Medulla oblongata (tissue), 1 donor: ENCODE measurements at regions not wholly inside any gene's neighbourhood (a gene's known extent, or its start where the extent isn't known, plus 50 kb on each side); places are given as distances from the start of the nearest gene placed in this dataset.
"Not testable (repeated sequence)": the region's sequence is repeated elsewhere in the genome, so short reads cannot be mapped to it uniquely, and the experiment has no call there.

Experiments
- DNase-seq: peaks from one replicate; pipeline ENCODE4 v3.0.0-alpha.2; 2015; ENCODE audit errors: extremely low spot score

DNA sequence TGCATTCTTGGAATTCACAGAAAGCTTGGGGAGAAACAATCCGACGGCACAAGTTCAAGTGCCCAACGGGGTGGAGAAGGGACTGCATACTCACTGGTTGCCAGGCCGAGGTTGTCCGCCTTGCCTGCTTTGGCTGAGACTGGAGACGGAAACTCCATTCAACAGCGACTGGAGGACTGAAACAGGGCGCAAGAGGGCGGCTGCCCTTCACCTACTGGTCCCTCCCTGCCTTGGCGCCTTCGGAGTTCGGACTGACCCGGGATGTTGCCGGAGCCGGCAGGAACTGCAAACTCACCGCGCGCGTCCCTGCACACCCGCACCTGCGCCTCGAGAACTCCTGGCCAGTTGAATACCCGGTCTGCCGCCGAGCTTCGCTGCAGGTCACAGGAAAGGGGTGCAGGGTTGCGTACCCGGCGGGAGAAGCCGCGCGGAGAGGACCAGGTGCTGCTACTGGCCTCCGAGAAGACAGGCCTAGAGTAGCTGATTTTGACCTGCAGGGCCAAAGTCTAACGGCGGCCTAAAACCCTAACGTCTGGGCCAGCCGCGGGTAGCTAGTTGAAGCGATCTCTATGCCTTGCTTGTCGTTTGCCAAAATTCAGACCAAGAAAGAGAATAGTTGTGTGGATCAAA lies 132.9 kb downstream of the FAM72B start:
- DNase-seq, result not testable (repeated sequence)

DNA sequence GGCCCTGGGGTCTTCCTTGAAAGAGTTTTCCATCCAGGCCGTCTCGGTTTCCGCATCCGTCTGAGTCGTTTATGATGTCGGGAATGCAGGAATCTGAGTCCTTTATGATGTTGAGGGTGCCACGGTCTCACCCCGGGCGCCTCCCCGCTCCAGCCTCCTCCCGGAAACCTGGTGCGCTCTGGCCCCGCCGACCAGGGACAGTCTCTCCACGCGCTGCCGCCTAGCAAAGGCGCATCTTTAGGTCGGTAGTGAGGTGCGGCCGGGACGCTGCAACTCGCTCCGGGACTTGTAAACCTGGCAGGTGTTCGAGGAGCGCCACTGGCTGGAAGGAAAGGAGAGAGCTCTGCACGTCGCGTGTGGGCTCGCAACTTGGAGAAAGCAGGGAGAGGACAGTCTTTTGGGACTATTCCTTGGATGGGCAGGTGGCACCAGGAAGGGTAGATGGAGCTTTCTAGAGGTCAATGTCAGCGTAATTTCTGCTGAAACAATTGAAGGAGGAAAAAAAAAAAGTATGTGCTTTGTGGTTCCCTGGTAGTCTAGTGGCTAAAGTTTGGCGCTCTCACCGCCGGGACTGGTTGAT lies 132.0 kb downstream of the FAM72B start:
- not testable (repeated sequence) for DNase-seq

DNA sequence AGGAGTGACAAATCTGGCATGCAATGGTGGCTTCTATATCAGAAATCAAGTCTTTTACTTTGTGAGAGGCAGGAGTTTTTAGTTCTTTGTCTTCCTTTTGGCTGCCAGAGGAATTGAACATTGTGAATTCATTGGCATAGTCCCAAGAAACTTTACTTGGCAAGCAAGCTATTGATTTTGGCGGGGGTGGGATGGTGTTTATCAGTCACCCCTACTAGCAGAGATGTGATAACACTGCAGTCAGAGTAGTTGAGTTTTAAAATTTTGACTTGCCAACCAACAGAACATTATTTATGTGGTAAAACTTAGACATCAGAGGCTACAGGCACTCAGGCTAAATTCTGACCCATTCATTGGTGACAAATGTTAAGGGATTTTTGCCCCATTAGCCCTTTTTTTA lies 129.2 kb downstream of the FAM72B start:
- not testable (repeated sequence) for DNase-seq

DNA sequence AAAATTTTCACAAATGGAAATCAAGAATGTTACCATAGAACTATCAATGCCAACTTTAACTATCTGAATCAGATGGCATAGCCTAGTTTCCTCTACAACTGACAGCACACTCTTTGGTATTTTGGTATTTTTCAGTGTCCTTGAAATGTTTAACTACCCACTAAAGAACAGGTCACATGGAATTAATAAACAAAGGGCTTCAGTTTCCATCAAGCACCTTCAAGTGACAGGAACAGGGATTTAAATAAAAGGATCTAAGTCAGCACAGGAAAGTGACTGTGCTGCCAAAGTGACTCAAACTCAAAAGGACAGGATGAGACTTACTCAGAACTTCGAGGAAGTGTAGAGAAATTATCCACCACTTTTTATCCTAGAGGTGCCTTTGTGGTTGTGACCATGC lies 117.2 kb downstream of the FAM72B start:
- not testable (repeated sequence) for DNase-seq

DNA sequence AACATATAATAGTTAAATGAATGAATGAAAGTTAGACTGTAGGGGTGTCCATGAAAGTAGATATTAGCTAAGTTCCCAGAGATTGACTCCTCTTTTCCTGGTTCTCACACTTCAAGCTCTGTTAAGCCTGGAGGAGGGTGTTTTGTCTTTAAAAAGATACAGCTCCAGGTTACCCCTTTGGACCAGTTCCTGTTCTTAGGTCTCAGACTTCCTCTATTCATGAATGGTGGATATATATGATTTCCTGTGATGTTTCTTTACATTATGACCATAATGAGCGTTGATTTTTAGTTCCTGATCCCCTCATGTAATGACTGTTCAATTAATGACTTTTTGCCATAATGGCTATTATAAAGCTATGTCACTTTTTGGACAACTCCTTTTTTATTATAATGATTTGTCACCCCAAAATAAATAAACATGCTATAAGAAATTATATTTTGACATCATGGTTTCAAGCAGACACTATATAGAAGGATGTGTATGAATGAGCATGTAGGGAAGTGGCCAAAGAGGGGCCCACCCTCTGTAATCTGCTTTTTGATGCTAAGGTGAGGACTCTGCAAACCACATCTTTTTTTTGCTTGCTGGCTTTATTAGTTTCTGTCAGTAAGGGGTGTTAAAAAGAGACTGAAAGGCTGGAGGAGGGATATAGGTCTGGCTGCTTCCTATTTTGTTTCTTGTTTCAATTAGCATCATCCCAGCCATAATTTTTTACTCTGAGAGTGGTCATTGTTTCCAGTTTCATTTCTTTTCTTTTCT lies 115.2 kb downstream of the FAM72B start:
- DNase-seq, result not testable (repeated sequence)

DNA sequence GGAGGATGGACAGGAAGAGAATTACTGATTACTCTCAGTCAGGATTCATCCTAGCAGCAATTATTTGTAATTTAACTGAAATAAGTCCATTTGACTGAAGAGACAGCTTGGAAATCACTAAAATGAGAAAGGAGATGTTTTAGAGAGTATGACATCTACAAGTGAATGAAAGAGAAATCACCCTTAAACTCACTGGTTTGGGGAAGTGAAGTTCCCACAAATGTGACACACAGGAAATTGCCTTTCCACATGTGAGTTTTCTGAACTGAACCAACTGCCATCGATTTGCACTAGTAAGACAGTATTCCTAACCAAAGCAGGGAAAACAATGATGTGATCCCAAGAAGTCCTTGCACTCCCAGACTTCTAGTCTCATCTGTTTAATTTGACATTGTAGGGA lies 110.3 kb downstream of the FAM72B start:
- DNase-seq, result not testable (repeated sequence)

DNA sequence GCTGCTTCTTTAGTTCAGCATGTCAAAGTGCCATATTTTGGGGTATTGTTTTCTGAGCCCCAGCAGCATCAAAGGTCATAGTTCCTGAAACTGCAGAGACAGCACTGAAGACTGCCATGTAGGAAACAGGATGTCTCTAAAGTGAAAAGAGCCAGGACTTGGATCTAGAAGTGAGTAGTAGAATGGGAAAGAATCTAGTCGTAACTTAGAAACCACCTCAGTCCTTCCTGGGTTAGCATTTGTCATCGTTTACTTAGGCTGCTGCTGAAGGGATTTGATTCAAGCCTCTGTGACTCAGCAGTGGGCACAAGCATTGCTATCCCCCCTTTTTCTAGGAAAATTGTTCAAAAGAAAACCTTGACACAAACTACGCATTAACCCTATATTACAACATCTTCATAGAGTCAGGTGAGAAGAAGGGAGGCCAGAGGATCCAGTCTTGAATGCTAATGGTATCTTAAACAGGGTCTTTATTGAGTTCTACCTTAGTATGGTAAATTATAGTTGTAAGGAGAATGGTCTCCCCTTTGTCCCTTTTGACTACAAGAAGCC lies 108.8 kb downstream of the FAM72B start:
- DNase-seq, result not testable (repeated sequence)

DNA sequence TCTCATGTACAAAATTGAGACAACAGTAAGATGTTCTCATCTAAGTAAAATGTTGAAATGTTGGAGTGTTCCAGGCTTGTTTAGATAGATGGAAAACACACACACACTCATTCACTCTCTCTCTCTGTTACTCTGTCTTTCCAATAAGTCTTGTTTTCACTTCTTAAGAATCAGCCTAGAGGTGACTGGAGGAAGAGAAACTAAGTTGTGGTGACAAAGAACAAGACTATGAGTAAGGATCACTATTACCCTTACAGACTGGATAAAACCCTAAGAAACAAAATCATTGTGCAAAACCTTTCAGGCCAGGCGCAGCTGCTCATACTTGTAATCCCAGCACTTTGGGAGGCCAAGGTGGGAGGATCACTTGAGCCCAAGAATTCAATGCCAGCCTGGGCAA lies 107.5 kb downstream of the FAM72B start:
- not testable (repeated sequence) for DNase-seq

DNA sequence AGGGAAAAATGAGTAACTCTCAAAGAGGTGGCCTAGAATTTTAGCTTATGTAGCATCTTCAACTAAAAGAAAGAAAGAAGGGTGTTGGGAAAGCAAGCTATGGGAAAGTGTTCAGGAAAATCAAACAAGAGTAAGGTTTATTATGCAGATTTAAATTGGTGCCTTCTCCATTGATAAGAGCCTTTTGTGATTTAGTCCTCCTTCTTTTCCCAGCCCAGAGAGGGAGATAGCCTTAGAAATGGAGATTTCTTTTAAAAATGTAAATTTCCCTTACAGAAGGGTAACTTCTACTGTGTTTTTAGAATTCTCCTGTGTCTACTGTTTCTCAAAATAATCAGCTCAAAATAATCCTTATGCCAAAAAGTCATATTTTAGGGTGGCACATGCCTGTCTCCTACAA lies 104.5 kb downstream of the FAM72B start:
- DNase-seq, result not testable (repeated sequence)

DNA sequence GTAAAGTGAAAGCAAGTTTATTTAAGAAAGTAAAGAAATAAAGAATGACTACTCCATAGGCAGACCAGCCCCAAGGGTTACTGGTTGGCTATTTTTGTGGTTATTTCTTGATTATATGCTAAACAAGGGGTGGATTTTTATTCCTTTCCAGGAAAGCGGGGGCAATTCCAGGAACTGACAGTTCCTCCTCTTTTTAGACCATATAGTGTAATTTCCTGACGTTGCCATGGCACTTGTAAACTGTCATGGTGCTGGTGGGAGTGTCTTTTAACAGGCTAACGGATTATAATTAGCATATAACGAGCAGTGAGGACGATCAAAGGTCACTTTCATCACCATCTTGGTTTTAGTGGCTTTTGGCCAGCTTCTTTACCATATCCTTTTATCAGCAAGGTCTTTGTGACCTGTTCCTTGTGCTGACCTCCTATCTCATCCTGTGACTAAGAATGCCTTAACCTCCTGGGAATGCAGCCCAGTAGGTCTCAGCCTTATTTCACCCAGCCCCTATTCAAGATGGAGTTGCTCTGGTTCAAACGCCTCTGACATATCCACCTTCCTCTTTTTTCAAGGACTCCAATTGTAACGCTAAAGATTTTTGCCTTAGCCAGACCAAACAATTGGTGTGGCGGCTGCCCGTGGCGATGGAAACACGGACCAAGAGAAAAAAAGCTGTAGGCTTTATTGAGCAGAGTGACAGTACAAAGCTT lies 103.8 kb downstream of the FAM72B start:
- peak; percentile 1 for DNase-seq

DNA sequence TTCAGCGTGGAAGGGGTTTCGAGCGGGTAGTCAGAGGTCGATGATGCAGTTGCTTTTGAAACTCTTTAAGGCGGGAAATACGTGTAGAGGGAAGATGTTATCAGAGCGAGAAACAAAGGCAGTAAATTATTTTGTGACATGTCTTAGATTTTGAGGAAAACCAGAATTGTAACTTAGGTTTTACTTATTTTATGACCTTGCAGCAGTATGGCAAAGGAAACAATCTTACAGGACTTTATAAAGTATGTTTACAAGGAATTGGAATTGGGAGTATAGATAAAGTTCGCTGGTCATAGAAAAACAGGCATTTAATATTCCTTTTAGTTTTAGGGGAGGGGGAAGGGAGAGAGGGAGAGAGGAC lies 103.3 kb downstream of the FAM72B start:
- DNase-seq, result peak; percentile 1

DNA sequence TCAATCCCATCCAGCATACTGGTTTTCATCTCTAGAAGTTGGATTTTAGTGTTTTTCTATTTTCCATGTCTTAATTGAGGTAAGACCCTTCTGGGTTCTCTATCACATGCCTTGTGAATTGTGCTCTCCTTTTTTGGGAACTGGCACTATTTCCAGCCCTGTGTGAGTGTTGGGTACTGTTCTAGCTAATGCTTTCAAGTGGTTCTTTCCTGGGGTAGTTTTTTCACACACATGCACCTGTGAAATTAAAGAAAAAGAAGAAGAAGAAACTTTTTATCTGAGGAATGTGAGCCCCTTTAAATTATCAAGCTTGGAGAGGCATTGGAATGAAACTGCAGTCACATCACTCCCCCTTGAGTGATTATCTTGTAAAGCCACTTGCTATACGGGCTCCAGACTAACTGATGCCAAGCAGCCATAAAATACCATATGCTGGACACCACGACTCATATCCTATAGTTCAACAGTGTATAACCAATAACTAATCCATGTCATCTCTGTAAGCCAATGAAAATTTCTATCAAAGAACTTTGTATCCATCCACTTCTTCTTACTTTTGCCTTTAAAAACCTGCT lies 102.4 kb downstream of the FAM72B start:
- DNase-seq, result peak; percentile 1

DNA sequence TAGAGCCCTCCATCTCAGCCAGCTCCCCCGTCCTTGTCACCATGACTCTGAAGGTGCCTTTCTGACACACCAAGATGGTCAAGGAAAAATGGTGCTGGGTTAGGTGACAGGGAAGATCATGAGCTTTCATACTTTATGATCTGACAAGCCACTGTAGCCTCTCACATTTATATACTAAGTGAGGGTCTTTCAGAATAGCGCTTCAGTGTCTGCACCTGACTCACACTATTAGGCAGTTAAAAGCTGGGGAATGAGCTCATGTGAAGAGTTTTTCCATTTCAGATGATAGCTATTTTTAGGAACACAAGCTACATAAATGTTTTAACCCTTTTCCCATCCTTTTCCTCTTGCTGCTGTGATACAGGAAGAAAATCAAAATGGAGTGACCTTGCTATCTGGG lies 101.1 kb downstream of the FAM72B start:
- DNase-seq, result not testable (repeated sequence)

DNA sequence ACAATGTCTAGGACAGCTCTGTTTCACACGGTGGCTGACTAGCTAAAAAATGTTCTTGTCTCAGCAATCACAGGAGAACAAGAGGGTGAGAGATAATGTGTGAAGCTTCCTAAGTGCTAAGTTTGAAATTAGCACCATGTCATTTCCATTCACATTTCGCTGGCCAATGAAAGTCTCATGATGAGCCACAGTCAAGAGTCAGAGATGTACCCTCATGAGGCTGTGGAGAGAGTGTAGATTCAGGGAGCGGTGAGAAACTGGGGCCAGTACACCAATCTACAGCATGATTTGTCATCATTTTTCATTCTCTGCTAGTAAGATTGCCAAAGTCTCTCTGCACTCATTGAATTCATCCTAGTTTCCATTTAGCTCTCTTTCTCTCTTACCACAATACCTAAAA lies 97.9 kb downstream of the FAM72B start:
- not testable (repeated sequence) for DNase-seq

DNA sequence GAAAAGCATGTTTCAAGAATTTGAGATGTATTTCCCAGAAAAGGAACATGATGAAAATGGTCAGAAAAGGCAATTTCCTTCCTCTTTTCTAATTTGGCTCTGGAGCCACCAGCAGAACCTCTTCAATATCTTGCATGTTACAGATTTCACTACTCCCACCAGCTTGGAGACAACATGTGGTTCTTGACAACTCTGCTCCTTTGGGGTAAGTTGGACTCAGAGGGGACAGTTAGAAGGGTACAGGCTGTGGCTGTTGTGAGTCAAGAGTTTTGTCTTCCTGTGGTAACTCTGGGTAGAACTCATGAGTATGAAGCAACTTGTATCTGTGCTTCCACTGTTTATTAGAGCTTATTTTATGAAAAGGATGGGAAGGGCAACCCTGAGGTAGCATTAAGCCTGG lies 96.9 kb downstream of the FAM72B start:
- DNase-seq, result peak; percentile 1

DNA sequence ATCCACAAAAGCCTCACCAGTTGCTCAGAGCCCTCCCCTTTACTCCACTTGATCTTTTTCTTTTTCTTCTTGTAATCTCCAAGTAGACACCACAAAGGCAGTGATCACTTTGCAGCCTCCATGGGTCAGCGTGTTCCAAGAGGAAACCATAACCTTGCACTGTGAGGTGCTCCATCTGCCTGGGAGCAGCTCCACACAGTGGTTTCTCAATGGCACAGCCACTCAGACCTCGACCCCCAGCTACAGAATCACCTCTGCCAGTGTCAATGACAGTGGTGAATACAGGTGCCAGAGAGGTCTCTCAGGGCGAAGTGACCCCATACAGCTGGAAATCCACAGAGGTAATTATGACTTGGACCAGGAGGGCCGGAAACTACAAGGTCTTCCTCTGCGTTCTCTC lies 95.6 kb downstream of the FAM72B start:
- not testable (repeated sequence) for DNase-seq

DNA sequence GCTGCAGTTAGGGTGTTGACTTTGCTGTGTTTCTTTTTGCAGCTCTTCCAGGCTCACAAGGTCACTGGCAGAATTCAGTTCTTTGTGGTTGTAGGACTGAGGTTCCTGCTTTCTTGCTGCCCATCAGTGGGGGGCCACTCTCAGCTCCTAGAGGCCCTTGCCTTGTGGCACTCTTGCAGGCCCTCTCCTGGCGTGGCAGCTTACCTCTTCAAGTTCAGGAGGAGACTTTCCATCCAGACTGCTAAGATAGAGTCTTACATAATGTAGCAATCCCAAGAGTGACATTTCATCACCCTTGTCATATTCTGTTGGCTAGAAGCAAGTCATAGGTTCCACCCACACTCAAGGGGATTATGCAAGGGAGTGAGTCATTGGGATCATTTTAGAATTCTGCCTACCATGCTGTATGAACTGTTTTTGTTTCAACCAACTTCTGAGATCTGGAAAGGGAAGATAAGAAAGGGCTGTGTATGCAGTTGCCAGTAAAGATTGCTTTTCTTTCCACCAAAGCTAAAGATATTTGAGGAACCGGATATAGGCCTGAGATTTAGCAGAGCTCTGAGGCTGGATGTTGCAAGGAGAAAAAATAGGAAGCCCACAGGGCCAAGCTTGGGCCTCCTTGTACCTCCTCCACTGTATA lies 91.7 kb downstream of the FAM72B start:
- peak; percentile 62 for DNase-seq

DNA sequence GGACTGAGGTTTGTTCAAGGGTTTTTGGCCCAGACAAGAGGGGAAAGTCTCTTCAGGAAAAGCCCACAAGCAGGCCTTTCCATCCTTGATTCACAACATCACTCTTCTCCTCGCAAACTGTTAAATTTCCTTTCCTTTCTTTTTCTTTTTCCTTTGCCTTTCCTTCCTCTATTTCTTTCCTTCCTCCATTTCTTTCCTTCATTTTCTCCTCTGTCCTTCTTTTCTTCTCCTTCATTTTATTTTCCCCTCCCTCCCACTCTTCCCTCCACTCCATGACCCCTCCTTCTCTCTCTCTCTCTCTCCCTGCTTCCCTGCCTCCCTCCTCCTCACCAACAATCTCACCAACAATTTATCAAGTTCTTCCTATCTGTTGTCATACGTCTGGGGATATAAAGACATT lies 89.1 kb downstream of the FAM72B start:
- DNase-seq, result not testable (repeated sequence)

DNA sequence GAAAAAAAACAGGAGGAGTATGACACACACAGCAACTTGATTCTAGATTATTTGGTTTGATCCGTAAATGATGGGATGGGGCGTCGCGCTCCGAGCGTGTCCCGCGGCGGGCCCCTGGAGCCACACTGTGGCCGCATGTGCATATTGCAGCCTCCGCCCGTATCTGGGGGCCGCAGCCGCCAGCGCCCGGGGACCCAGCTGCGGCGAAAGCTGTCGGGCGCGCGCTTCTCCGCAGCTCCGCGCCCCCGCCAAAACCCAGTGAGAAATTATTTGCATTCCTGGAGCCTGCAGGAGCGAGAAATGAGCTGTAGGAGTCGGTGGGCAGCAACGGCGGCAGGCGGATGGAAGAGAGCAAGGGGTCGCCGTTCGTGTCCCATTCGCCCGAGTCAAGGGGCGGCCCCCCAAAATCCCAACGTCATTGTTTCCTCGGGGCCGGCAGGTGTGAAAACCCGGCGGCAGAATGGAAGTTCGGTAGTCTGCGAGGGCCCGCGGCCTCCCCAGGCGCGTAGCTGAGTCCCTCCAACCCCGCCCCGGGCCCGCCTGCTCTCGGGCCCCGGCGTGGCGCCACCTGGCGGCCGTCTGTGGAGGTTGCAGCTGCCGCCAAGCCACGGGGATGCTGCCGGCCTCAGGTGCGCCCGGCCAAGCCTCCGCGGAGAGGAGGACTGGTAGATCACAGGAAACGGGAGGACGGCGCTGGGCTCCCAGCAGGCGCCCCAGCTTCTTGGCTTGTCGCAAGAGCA lies 86.8 kb downstream of the FAM72B start:
- peak; percentile 68 for DNase-seq

DNA sequence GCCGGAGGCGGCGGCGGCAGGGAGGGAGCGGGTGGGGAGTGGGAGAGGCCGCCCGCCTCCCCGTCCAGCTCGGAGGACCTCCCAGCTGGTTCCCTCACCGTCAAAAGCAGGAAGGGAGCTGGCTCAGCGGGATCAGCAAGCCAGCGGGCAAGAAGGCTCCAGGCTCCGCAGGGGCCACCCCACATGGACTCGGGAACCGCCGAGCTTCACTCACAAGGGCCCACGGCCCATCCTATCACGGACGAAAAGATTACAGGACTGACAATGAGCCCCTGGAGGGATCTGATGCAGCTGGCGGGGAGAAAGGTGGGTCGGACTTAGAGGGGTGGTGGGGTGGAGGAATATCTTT lies 86.3 kb downstream of the FAM72B start:
- DNase-seq, result not testable (repeated sequence)

DNA sequence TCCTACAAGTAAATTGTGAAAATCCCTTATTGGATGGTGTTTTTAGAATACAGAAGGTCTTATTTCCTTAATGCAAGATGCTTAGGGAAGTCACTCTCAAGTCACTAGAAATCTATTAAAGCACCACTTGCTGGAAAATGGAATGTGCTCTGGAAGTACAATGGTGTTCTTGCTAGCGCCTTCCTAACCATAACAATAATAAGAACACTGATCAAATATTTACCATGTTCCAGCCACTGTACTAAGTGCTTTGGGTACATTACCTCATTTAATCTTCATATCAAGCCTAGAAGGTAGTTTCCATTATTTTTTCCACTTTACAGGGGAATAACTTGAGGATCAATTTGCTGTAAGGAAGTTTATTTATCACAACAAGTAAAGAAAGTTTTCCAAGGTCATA lies 75.1 kb downstream of the FAM72B start:
- not testable (repeated sequence) for DNase-seq
